Adrenal gland (tissue), 5 donors: ENCODE measurements at regions not wholly inside any gene's neighbourhood (a gene's known extent, or its start where the extent isn't known, plus 50 kb on each side); places are given as distances from the start of the nearest gene placed in this dataset.
"Not testable (repeated sequence)": the region's sequence is repeated elsewhere in the genome, so short reads cannot be mapped to it uniquely, and the experiment has no call there.

Experiments used
- POLR2A ChIP-seq, 2 donors: fragments of 450-650 bp; IDR thresholded peaks; one replicate each; pipeline ENCODE4 v1.6.1; 2017; ENCODE audit warnings: antibody characterized with exemption in 2 of 2, mild to moderate bottlenecking in 2 of 2, moderate library complexity in 1 of 2
- TF ChIP-seq, protein P1 (sequence below), 6 experiments: fragments of 450-650 bp in 4 of 6; fragments of 200-600 bp in 2 of 6; sonication (generic) in 1 of 6; IDR thresholded peaks; 1 replicate in 5 of 6; 2 replicates in 1 of 6; pipeline versions ENCODE4 v1.5.1 to v1.8.0; 2016 to 2021; ENCODE audit warnings: antibody characterized with exemption in 6 of 6, mild to moderate bottlenecking in 2 of 6, moderate library complexity in 1 of 6
- donor health status: DM: no; HTN: no; CAD: no.

- TF ChIP-seq, protein P1, sequence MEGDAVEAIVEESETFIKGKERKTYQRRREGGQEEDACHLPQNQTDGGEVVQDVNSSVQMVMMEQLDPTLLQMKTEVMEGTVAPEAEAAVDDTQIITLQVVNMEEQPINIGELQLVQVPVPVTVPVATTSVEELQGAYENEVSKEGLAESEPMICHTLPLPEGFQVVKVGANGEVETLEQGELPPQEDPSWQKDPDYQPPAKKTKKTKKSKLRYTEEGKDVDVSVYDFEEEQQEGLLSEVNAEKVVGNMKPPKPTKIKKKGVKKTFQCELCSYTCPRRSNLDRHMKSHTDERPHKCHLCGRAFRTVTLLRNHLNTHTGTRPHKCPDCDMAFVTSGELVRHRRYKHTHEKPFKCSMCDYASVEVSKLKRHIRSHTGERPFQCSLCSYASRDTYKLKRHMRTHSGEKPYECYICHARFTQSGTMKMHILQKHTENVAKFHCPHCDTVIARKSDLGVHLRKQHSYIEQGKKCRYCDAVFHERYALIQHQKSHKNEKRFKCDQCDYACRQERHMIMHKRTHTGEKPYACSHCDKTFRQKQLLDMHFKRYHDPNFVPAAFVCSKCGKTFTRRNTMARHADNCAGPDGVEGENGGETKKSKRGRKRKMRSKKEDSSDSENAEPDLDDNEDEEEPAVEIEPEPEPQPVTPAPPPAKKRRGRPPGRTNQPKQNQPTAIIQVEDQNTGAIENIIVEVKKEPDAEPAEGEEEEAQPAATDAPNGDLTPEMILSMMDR (IDR thresholded peaks at IDR 0.05), result not testable (repeated sequence)
- not testable (repeated sequence) for TF ChIP-seq POLR2A (IDR thresholded peaks at IDR 0.05)
Measured at GRCh38 chr16:29106259-29106908, 121.5 kb downstream of the LAT start.
